ENCODE measurements at regions not wholly inside any gene's neighbourhood (a gene's known extent, or its start where the extent isn't known, plus 50 kb on each side); places are given as distances from the start of the nearest gene placed in this dataset.

- intact Hi-C loops (cut with micrococcal nuclease): no loop called here
- H3K4me1 Mint-ChIP-seq (ENCODE audit: insufficient read depth, unreplicated experiment): no peaks in the 10 kb centered on the region
- DNase-seq (ENCODE audit: unreplicated experiment): no peak
- no peak for TF ChIP-seq CTCF (IDR thresholded peaks at IDR 0.05; ENCODE audit: unreplicated experiment)
- H3K4me3 Mint-ChIP-seq (ENCODE audit: unreplicated experiment): no peak overlapping the region
- CTCF ChIA-PET: no interaction called here
- no TSS peak for BruUV-seq (replicated peaks)
- H3K36me3 Mint-ChIP-seq (ENCODE audit: insufficient read depth, unreplicated experiment): no peaks in the 10 kb centered on the region
- POLR2A ChIA-PET: no interaction called here
- H3K27me3 Mint-ChIP-seq (ENCODE audit: insufficient read depth, unreplicated experiment): no peaks in the 10 kb centered on the region
- H3K9me3 Mint-ChIP-seq (ENCODE audit: unreplicated experiment): peaks cover 39% of the 10 kb centered on the region
- no peak overlapping the region for H3K27ac Mint-ChIP-seq (ENCODE audit: low read depth, unreplicated experiment)
Observed at GRCh38 chr17:33989361-33990148, 265.5 kb upstream of the CCL2 start.

- TF ChIP-seq CTCF (IDR thresholded peaks at IDR 0.05; ENCODE audit: unreplicated experiment): no peak
- Mint-ChIP-seq H3K4me3 (ENCODE audit: unreplicated experiment) (no peak overlapping the region), H3K9me3 (ENCODE audit: unreplicated experiment) (peaks cover 36% of the 10 kb centered on the region), H3K36me3 (ENCODE audit: insufficient read depth, unreplicated experiment) (no peaks in the 10 kb centered on the region), H3K4me1 (ENCODE audit: insufficient read depth, unreplicated experiment) (no peaks in the 10 kb centered on the region), H3K27ac (ENCODE audit: low read depth, unreplicated experiment) (no peak overlapping the region), H3K27me3 (ENCODE audit: insufficient read depth, unreplicated experiment) (no peaks in the 10 kb centered on the region)
- CTCF ChIA-PET: interaction anchor here (0.9 kb wide), 1 partner anchor 18 kb away, joined by 3 read pairs; no protein-coding TSS in a partner anchor
- POLR2A ChIA-PET: no interaction called here
- BruUV-seq (replicated peaks): no TSS peak
- DNase-seq (ENCODE audit: unreplicated experiment): no peak
- intact Hi-C loops (cut with micrococcal nuclease): no loop called here
Observed at GRCh38 chr17:33990943-33991706, 264.0 kb upstream of the CCL2 start.

- POLR2A ChIA-PET: no interaction called here
Observed at GRCh38 chr17:33992113-33992512, 263.0 kb upstream of the CCL2 start.

More at GRCh38 chr17:33992113-33992512, 263.0 kb upstream of the CCL2 start:
- H3K9me3 Mint-ChIP-seq (ENCODE audit: unreplicated experiment): peaks cover 36% of the 10 kb centered on the region
- H3K4me3 Mint-ChIP-seq (ENCODE audit: unreplicated experiment): no peak overlapping the region
- H3K4me1 Mint-ChIP-seq (ENCODE audit: insufficient read depth, unreplicated experiment): no peaks in the 10 kb centered on the region
- no TSS peak for BruUV-seq (replicated peaks)
- intact Hi-C loops (cut with micrococcal nuclease): no loop called here
- H3K36me3 Mint-ChIP-seq (ENCODE audit: insufficient read depth, unreplicated experiment): no peaks in the 10 kb centered on the region
- H3K27me3 Mint-ChIP-seq (ENCODE audit: insufficient read depth, unreplicated experiment): no peaks in the 10 kb centered on the region
- CTCF ChIA-PET: interaction anchor here (0.9 kb wide), 1 partner anchor 17 kb away, joined by 3 read pairs; no protein-coding TSS in a partner anchor
- no peak for TF ChIP-seq CTCF (IDR thresholded peaks at IDR 0.05; ENCODE audit: unreplicated experiment)
- DNase-seq (ENCODE audit: unreplicated experiment): no peak
- H3K27ac Mint-ChIP-seq (ENCODE audit: low read depth, unreplicated experiment): no peak overlapping the region

Measured in MCF 10A (cell line).